HG03196 (cell line): ENCODE measurements at regions not wholly inside any gene's neighbourhood (a gene's known extent, or its start where the extent isn't known, plus 50 kb on each side); places are given as distances from the start of the nearest gene placed in this dataset.

ENCODE experiments used
- ATAC-seq: cut with Tn5 transposase; IDR thresholded peaks from one replicate; pipeline ENCODE4 v1.9.1; 2021; ENCODE audit not compliant: unreplicated experiment

DNA sequence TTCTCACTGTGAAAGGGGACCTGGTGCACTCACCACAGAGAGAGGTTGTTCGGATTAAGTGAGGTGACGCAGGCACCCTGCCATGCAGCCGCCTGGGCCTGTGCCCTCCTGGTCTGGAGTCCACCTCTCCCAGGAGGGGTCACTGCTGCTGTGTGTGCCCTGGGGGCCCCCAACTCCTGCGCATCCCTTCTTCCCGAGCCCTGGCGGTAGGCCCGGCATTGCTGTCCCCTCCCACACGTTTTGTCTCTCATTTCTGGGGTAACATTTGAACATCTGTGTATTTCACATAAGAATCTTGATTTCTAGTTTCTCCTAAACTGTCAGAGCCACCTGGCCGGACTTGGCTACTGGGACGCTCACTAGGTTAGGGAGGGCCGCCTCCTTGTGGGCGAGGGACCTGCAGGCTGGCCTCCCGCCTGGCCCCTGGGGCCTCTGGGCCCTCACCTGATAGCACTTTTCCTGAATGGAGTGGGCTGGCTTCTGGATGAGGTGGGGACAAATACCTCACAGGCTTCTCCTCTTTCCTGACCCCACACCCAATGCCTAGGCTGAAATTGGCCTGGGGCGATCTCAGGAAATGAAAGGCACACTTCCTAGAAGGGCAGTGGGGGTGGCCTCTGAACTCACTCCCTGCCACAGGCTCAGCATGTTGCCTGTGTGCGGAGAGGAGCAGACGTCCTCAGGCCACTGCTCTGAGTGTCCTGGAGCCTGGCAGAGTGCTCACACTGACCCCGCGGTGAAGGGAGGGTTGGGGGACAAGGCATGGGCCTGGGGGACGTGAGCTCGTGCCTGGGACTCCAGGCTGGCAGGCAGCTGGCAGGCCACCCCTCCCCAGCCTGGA, 104.2 kb upstream of the PRR23E start:
- no peak for ATAC-seq

DNA sequence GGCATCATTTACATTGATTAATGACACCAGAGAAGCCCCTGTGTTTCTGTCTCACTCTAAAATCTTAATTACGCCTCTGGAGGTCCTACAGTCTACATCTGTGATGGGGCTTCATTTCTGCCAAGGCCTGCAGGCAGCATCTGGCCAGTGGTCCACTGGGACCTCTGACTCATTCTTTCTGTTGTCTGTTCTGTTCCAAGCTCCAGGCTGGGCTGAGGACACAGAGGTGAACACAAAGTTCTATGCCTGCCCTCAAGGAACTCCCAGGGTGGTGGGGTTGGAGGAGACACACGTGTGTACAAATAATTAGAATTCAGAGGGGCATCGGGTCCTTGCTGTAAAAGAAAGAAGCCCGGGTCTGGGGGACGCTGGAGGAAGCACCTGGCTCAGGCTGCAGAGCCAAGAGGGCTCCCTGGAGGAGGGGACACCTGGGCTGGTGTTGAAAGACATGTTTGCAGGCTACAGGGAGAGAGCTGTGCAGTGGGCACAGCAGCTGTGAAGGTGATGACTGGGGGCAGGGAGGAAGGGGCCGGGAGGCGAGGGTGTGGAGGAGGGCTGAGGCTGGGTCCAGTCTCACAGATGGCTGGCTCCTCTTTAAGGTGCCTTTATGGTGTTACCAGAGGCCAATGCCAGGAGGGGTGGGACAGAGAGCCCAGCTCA, 103.3 kb upstream of the PRR23E start:
- ATAC-seq: no peak

GRCh38 chr3:127090218-127091160, 102.4 kb upstream of the PRR23E start:
- no peak for ATAC-seq

DNA sequence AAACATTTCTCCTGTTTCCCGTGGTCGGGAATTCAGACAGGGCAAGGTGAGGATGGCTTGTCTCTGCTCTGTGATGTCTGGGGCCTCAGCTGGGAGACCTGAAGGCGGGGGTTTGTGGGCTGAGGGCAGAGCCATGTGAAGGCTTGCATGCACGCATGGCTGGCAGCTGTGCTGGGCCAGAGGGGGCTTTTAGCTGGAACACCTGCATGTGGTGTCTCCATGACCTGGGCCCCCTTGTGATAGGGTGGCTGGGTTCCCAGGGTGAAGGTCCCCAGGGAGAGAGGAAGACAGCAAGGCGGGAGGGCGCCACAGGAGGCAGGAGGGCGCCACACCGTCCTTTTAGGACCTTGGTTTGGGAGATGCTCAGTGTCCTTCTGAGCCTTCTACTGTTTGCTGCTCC, 101.6 kb upstream of the PRR23E start:
- no peak for ATAC-seq

- ATAC-seq: no peak
These were observed 100.6 kb upstream of the PRR23E start for GRCh38 chr3:127092368-127092767.

DNA sequence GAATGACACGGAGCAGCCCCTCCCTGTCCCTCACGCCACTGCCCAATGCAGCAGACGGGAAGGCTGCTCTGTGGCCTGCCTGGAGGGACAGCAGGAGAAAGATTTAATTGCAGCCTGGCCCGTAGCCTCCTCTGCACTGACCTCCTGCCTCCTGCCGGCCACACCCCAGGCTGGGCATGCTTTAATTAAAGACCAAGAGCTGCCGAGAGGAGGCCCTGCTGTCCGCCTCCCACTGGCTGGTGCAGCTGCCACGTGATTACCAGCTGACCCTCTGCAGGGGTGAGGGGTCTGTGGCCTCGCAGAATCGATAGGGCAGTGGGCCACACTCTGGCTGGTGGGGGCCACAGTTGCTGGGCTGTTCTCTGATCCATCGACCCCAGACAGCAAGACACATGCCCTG, 100.2 kb upstream of the PRR23E start:
- no peak for ATAC-seq

- ATAC-seq: no peak
These were observed 99.6 kb upstream of the PRR23E start for GRCh38 chr3:127093312-127093711.

GRCh38 chr3:127095774-127096173, 97.2 kb upstream of the PRR23E start:
- ATAC-seq: no peak

GRCh38 chr3:127096256-127097071, 96.5 kb upstream of the PRR23E start:
- ATAC-seq: no peak

GRCh38 chr3:127097072-127097405, 95.9 kb upstream of the PRR23E start:
- ATAC-seq: no peak

DNA sequence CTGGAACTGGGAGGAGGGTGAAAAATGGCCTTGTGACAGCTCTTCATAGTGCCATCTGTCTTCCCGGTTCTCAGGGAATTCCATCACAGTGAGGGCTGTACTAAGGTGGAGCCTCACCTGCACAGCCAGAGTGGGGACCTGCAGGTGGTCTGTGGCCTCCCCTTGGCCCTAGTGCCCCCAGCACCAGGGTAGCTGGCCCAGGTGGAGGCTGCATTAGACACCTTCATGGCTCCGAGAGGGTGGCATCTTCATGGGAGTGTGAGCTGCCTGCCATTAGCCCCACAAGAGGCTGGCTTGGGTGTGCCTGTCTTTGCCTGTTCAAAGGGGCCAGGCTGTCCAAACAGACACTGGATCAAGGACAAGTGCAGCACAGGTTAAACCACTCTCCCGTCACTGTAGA, 95.5 kb upstream of the PRR23E start:
- no peak for ATAC-seq

- no peak for ATAC-seq
These were observed 92.9 kb upstream of the PRR23E start for GRCh38 chr3:127099982-127100381.

DNA sequence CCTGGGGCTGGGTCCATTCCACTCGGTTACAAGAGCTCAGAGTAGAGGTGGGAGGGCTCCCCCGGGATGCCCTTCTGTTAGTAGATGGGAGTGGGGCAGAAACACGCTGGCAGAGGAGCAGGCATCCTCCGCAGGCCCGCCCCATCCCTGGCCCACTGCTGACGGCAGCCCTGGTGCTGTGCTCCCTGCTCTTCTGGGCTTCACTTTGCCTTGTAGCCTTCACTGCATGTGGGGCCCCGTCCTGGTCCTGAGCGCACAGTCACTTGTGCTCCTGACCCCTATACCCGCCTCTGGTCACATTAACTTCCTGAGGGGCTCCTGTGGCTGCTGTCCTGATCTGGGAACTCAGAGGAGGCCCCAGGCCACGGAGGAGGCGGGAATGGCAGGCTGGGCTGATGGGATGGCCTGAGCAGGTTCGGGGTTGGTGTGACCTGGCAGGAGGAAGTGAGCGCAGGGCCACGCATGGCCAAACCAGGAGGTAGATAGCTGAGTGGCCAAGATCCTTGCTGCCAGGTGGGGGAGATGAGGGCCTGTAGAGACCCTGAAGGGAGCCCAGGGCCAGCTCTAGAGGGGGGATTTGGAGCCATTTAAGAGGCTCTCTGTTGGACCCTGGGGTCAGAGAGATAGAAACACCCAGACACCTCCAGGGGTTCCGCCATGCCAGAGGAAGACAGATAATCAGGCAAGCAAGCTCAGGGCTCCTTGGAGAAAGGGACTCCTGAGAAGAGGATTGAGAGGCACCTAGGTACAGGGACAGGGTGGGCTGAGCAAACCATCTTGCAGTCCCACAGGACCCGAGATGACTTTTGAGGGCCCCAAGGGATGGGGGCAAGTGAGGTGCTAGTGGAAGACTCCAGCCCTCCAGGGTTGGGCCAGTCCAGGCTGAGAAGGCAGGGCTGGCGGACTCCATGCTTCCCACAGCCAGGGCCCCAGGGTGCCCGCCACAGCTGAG, 92.2 kb upstream of the PRR23E start:
- ATAC-seq: no peak

DNA sequence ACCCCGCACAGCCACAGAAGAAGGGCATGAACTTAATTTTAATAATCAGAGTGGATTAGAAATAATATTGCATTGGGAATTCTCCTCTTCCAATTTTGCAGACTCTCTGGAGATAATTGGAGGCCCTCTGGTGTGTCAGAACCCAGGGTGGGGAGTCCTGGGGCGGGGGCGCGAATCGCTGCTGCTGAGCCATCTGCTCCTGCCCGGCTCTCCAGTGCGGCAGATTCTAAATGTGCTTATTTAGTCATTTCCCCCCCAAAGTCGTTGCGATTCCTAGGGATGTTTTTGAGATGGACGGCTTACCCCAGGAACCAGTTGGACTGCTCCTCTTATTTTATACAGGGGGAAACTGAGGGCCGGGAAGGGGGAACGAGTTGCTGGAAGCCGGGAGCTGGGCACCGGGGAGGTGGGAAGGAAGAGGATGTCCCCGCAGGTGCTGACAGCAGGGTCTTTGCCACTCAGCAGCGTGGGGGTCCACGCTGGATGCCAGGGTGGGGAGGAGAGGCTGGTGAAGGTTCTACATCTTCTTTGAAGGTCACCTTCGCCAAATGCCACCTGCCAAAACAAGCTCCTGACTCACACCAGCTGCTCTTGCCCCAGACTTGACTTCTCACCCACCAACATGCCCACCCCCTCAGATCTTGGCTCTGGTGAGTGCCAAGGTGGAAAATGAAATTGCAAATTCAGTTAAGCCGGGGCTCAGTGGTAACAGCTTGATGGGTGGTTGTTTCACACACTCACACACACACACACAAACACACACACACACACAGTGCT, 91.3 kb upstream of the PRR23E start:
- no peak for ATAC-seq

- no peak for ATAC-seq
These were observed 90.8 kb upstream of the PRR23E start for GRCh38 chr3:127102188-127102520.

- ATAC-seq: no peak
These were observed 90.3 kb upstream of the PRR23E start for GRCh38 chr3:127102587-127102986.

- no peak for ATAC-seq
These were observed 89.9 kb upstream of the PRR23E start for GRCh38 chr3:127103080-127103479.

DNA sequence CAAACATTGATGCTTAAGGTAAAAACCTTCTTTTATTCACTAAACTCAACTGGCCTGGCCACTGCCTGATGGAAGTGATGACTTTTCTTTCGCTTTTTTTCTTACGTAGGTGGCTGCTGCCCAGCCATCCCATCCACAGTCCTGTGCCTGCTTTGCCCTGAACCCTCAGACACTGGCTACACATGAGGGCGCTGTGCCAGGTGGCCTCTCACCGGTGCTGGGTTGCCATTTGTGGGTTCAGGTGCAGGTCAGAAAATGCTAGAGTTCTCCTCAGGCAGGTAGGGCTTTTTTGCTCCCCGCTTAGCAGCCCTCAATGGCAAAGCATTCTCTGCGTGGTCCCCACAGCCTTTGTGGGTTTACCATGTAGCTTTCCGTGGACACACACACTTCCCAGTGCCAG, 88.3 kb upstream of the PRR23E start:
- ATAC-seq: no peak

- ATAC-seq: no peak
These were observed 87.3 kb upstream of the PRR23E start for GRCh38 chr3:127105587-127105986.
